IMR-90 (cell line): ENCODE measurements at regions not wholly inside any gene's neighbourhood (a gene's known extent, or its start where the extent isn't known, plus 50 kb on each side); places are given as distances from the start of the nearest gene placed in this dataset.

Experiments used
- POLR2A ChIP-seq: IDR thresholded peaks from 2 replicates; pipeline ENCODE4 v1.6.1; 2012; ENCODE audit warnings: mild to moderate bottlenecking, low read depth, low read length
- RAD21 ChIP-seq: IDR thresholded peaks from 2 replicates; pipeline ENCODE4 v1.6.1; 2012; ENCODE audit warnings: low read length, improper control_type of control experiment
- TF ChIP-seq, protein P1 (sequence below): conservative IDR thresholded peaks from 2 replicates; pipeline ENCODE4 v1.5.1; 2012; ENCODE audit warnings: mild to moderate bottlenecking, low read depth, low read length, improper control_type of control experiment
- TF ChIP-seq, protein P2 (sequence below): fragments of 150-350 bp; IDR thresholded peaks from 2 replicates; pipeline ENCODE4 v1.6.1; 2017; ENCODE audit warnings: mild to moderate bottlenecking, antibody characterized with exemption, low read length, low read depth

DNA sequence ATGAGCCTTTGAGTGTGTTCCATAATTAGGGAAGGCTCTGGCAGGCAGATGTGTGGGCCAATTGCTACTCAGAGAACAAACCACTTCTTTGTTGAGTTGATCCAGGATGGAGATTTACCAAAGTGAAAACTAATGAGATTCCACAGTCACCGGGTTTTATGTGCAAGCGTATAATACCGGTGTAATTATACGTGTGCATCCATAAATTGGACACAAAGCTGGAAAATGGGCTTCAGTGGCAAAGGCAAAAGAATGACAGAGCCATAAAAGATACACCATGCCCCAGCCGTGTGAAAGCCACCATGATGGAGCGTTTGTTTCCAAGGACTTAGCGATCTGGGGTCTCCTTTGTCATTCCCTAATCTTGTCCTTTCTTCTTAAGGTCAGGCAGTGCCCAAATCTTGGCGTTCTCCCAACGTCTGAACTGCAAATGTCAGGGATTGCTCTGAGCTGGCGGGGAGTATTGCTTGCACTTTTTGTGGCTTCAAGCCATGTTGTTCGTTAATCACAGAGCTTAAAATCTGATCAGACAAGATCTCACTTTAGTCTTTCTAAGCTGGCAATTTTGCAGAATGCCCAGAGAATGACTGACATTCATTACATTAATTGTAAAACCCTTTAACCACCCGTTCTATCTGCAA, 70.1 kb downstream of the NPTX2 start:
- TF ChIP-seq RAD21 (no peak), POLR2A (no peak)
- TF ChIP-seq, protein P1, sequence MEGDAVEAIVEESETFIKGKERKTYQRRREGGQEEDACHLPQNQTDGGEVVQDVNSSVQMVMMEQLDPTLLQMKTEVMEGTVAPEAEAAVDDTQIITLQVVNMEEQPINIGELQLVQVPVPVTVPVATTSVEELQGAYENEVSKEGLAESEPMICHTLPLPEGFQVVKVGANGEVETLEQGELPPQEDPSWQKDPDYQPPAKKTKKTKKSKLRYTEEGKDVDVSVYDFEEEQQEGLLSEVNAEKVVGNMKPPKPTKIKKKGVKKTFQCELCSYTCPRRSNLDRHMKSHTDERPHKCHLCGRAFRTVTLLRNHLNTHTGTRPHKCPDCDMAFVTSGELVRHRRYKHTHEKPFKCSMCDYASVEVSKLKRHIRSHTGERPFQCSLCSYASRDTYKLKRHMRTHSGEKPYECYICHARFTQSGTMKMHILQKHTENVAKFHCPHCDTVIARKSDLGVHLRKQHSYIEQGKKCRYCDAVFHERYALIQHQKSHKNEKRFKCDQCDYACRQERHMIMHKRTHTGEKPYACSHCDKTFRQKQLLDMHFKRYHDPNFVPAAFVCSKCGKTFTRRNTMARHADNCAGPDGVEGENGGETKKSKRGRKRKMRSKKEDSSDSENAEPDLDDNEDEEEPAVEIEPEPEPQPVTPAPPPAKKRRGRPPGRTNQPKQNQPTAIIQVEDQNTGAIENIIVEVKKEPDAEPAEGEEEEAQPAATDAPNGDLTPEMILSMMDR, result no peak
- TF ChIP-seq, protein P2, sequence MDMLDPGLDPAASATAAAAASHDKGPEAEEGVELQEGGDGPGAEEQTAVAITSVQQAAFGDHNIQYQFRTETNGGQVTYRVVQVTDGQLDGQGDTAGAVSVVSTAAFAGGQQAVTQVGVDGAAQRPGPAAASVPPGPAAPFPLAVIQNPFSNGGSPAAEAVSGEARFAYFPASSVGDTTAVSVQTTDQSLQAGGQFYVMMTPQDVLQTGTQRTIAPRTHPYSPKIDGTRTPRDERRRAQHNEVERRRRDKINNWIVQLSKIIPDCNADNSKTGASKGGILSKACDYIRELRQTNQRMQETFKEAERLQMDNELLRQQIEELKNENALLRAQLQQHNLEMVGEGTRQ, result no peak
